ENCODE measurements at regions not wholly inside any gene's neighbourhood (a gene's known extent, or its start where the extent isn't known, plus 50 kb on each side); places are given as distances from the start of the nearest gene placed in this dataset.

- TF ChIP-seq POLR2A (IDR thresholded peaks at IDR 0.05; ENCODE audit: low read depth, low read length) (no peak), TAF1 (IDR thresholded peaks at IDR 0.05; ENCODE audit: low read depth, low read length) (no peak), POLR2AphosphoS5 (IDR thresholded peaks at IDR 0.05; ENCODE audit: low read depth, low read length) (no peak), POU2F2 (IDR thresholded peaks at IDR 0.05; ENCODE audit: low read depth, low read length) (no peak), PAX5 (IDR thresholded peaks at IDR 0.05; ENCODE audit: insufficient read depth, low read length, severe bottlenecking) (no peak)
Observed at GRCh38 chrX:21153503-21153902, 220.7 kb upstream of the CNKSR2 start.

Measured in GM12891 (cell line).